H9 (cell line): ENCODE measurements at regions not wholly inside any gene's neighbourhood (a gene's known extent, or its start where the extent isn't known, plus 50 kb on each side); places are given as distances from the start of the nearest gene placed in this dataset.

Experiments
- DNase-seq: peaks from one replicate; pipeline ENCODE4 v3.0.0-alpha.2; 2017
- H2AFZ ChIP-seq: one replicate; pipeline ENCODE4 v1.6.1; 2013; ENCODE audit warnings: mild to moderate bottlenecking, low read length, control low read depth, moderate library complexity
- H2AK5ac ChIP-seq: 2 replicates; pipeline ENCODE4 v1.6.1; 2013; ENCODE audit warnings: low read length, control low read depth, mixed read lengths; ENCODE audit not compliant: insufficient read length
- H2BK120ac ChIP-seq: one replicate; pipeline ENCODE4 v1.6.1; 2013; ENCODE audit warnings: low read depth, mild to moderate bottlenecking, low read length, control low read depth, inconsistent platforms; ENCODE audit not compliant: poor library complexity, severe bottlenecking
- H2BK12ac ChIP-seq: 2 replicates; pipeline ENCODE4 v1.6.1; 2013; ENCODE audit warnings: low read length, control low read depth, mixed read lengths, low read depth; ENCODE audit not compliant: insufficient read length
- H2BK15ac ChIP-seq: 2 replicates; pipeline ENCODE4 v1.6.1; 2013; ENCODE audit warnings: low read depth, low read length, control low read depth
- H2BK20ac ChIP-seq: one replicate; pipeline ENCODE4 v1.6.1; 2013; ENCODE audit warnings: low read depth, mild to moderate bottlenecking, low read length, control low read depth, inconsistent platforms; ENCODE audit not compliant: poor library complexity, severe bottlenecking
- H2BK5ac ChIP-seq: 2 replicates; pipeline ENCODE4 v1.6.1; 2013; ENCODE audit warnings: low read length, control low read depth, mixed read lengths; ENCODE audit not compliant: insufficient read length
- H3K14ac ChIP-seq: 2 replicates; pipeline ENCODE4 v1.6.1; 2013; ENCODE audit warnings: low read length, control low read depth; ENCODE audit not compliant: insufficient read depth
- H3K18ac ChIP-seq: 2 replicates; pipeline ENCODE4 v1.6.1; 2013; ENCODE audit warnings: low read depth, mild to moderate bottlenecking, mixed read lengths, low read length, control low read depth; ENCODE audit not compliant: insufficient read length
- H3K23ac ChIP-seq: 2 replicates; pipeline ENCODE4 v1.6.1; 2013; ENCODE audit warnings: low read length, control low read depth, mixed read lengths, low read depth; ENCODE audit not compliant: insufficient read length
- H3K23me2 ChIP-seq: 2 replicates; pipeline ENCODE4 v1.6.1; 2013; ENCODE audit warnings: low read depth, mild to moderate bottlenecking, mixed read lengths, low read length, control low read depth; ENCODE audit not compliant: insufficient read length, poor library complexity, severe bottlenecking
- H3K27ac ChIP-seq: 2 replicates; pipeline ENCODE4 v1.5.1; 2013; ENCODE audit warnings: low read length, control low read depth, mixed read lengths, low read depth; ENCODE audit not compliant: insufficient read length
- H3K27me3 ChIP-seq: 2 replicates; pipeline ENCODE4 v1.6.1; 2013; ENCODE audit warnings: low read length, control low read depth, inconsistent platforms; ENCODE audit not compliant: insufficient read depth
- H3K4ac ChIP-seq: 2 replicates; pipeline ENCODE4 v1.6.1; 2013; ENCODE audit warnings: low read depth, mild to moderate bottlenecking, control low read depth, inconsistent platforms, low read length, moderate library complexity
- H3K4me1 ChIP-seq: 2 replicates; pipeline ENCODE4 v1.6.1; 2013; ENCODE audit warnings: low read length, control low read depth, inconsistent platforms; ENCODE audit not compliant: insufficient read depth
- H3K4me2 ChIP-seq: 2 replicates; pipeline ENCODE4 v1.6.1; 2013; ENCODE audit warnings: low read length, control low read depth, mixed read lengths; ENCODE audit not compliant: insufficient read length, insufficient read depth
- H3K56ac ChIP-seq: 2 replicates; pipeline ENCODE4 v1.6.1; 2013; ENCODE audit warnings: low read depth, mild to moderate bottlenecking, mixed read lengths, low read length, control low read depth; ENCODE audit not compliant: insufficient read length
- H3K79me1 ChIP-seq: 2 replicates; pipeline ENCODE4 v1.6.1; 2013; ENCODE audit warnings: low read depth, mild to moderate bottlenecking, moderate library complexity, low read length, control low read depth, inconsistent platforms; ENCODE audit not compliant: insufficient read depth, poor library complexity, severe bottlenecking
- H3K79me2 ChIP-seq: 2 replicates; pipeline ENCODE4 v1.6.1; 2013; ENCODE audit warnings: low read length, control low read depth, inconsistent platforms; ENCODE audit not compliant: insufficient read depth
- H3K9ac ChIP-seq: 2 replicates; pipeline ENCODE4 v1.6.1; 2013; ENCODE audit warnings: low read length, control low read depth, mixed read lengths; ENCODE audit not compliant: insufficient read length; ENCODE audit errors: extremely low read depth
- H3K9me3 ChIP-seq: one replicate; pipeline ENCODE4 v1.6.1; 2013; ENCODE audit warnings: low read depth, low read length, inconsistent platforms; ENCODE audit not compliant: control insufficient read depth
- H3T11ph ChIP-seq: one replicate; pipeline ENCODE4 v1.6.1; 2013; ENCODE audit warnings: mild to moderate bottlenecking, low read length, control low read depth, inconsistent platforms
- H4K20me1 ChIP-seq: one replicate; pipeline ENCODE4 v1.6.1; 2013; ENCODE audit not compliant: control insufficient read depth, insufficient read length, insufficient read depth
- H4K5ac ChIP-seq: 2 replicates; pipeline ENCODE4 v1.6.1; 2013; ENCODE audit warnings: low read depth, mild to moderate bottlenecking, mixed read lengths, low read length, control low read depth; ENCODE audit not compliant: insufficient read length
- H4K8ac ChIP-seq: replicated peaks from 2 replicates; pipeline ENCODE4 v1.6.1; 2013; ENCODE audit warnings: low read length, control low read depth, mixed read lengths, low read depth; ENCODE audit not compliant: insufficient read length
- H4K91ac ChIP-seq: 2 replicates; pipeline ENCODE4 v1.6.1; 2013; ENCODE audit warnings: low read depth, mild to moderate bottlenecking, moderate library complexity, mixed read lengths, low read length, control low read depth; ENCODE audit not compliant: insufficient read length
- H3K27ac Mint-ChIP-seq, 3 experiments: 2 replicates in 2 of 3; 3 replicates in 1 of 3; pipeline ENCODE4 v1.8.0; 2020 to 2021; ENCODE audit warnings: mixed read lengths in 3 of 3, mild to moderate bottlenecking in 1 of 3, moderate library complexity in 1 of 3
- H3K27me3 Mint-ChIP-seq: 2 replicates; pipeline ENCODE4 v1.8.0; 2021; ENCODE audit warnings: low read depth, mild to moderate bottlenecking, moderate library complexity, mixed read lengths
- H3K36me3 Mint-ChIP-seq, 3 experiments: 2 replicates in 2 of 3; 3 replicates in 1 of 3; pipeline ENCODE4 v1.8.0; 2020 to 2021; ENCODE audit warnings: low read depth in 3 of 3, mixed read lengths in 3 of 3; ENCODE audit not compliant: insufficient read depth in 1 of 3
- H3K4me1 Mint-ChIP-seq, 2 experiments: 2 replicates each; pipeline ENCODE4 v1.8.0; 2020; ENCODE audit warnings: mixed read lengths in 2 of 2
- H3K4me3 Mint-ChIP-seq, 2 experiments: 2 replicates in 1 of 2; 3 replicates in 1 of 2; pipeline ENCODE4 v1.8.0; 2020 to 2021; ENCODE audit warnings: mild to moderate bottlenecking in 2 of 2, mixed read lengths in 2 of 2, moderate library complexity in 1 of 2
- H3K9me3 Mint-ChIP-seq, 2 experiments: 2 replicates in 1 of 2; 3 replicates in 1 of 2; pipeline ENCODE4 v1.8.0; 2020; ENCODE audit warnings: mild to moderate bottlenecking in 2 of 2, mixed read lengths in 2 of 2, moderate library complexity in 1 of 2
- WGBS: extraction: QIAGEN DNeasy Blood & Tissue Kit; methylation state at CpG from one replicate; pipeline ENCODE4 v1.1.7; 2013; ENCODE audit warnings: missing lambda C conversion rate, low lambda C conversion rate, mixed read lengths; ENCODE audit not compliant: insufficient read length; ENCODE audit errors: extremely low coverage; 5-methylcytosine and 5-hydroxymethylcytosine counted together
- TF ChIP-seq, protein P1 (sequence below): fragments of 200-600 bp; sonication (generic); conservative IDR thresholded peaks from 3 replicates; pipeline ENCODE4 v1.8.0; 2021; ENCODE audit warnings: antibody characterized with exemption, mild to moderate bottlenecking

DNA sequence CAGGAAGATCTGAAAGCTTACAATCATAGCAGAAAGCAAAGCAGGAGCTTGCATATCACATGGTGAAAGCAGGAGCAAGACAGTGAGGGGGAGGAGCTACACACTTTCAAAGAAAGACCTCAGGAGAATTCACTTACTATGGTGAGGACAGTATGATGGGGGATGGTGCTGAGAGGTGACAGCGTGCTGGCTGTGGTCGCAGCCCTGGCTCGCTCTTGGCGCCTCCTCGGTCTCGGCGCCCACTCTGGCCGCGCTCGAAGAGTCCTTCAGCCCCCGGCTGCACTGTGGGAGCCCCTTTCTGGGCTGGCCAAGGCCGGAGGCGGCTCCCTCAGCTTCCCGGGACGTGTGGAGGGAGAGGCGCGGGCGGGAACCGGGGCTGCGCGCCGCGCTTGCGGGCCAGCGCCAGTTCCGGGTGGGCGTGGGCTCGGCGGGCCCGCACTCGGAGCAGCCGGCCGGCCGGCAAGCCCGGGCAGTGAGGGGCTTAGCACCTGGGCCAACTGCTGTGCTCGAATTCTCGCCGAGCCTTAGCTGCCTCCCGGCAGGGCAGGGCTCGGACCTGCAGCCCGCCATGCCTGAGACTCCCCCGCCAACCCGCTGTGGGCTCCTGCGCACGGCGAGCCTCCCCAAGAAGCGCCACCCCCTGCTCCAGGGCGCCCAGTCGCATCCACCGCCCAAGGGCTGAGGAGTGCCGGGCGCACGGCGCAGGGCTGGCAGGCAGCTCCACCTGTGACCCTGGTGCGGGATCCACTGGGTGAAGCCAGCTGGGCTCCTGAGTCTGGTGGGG is 131.9 kb upstream of the SPATS2L start:
- Histone ChIP-seq H2BK12ac (no peak overlapping the region), H4K91ac (no peak overlapping the region), H3K79me2 (no peaks in the 10 kb centered on the region; the same call in 1 of the 2 replicates), H4K5ac (no peak overlapping the region), H2BK5ac (no peak overlapping the region), H2BK20ac (no peak overlapping the region), H2BK120ac (no peak overlapping the region), H3K14ac (no peak overlapping the region), H3K9me3 (no peaks in the 10 kb centered on the region), H3T11ph (no peak overlapping the region), H2BK15ac (no peak overlapping the region), H3K9ac (no peak overlapping the region), H3K79me1 (no peaks in the 10 kb centered on the region), H3K4me2 (no peak overlapping the region), H3K23ac (no peak overlapping the region), H3K27me3 (no peaks in the 10 kb centered on the region), H3K4ac (no peak overlapping the region), H2AFZ (no peak overlapping the region), H4K8ac (no peak overlapping the region), H3K23me2 (no peaks in the 10 kb centered on the region), H3K4me1 (no peaks in the 10 kb centered on the region), H3K56ac (no peak overlapping the region), H3K18ac (no peak overlapping the region), H4K20me1 (no peaks in the 10 kb centered on the region), H2AK5ac (no peak overlapping the region), H3K27ac (no peak overlapping the region)
- Mint-ChIP-seq H3K4me1 (peaks cover 9 to 14% of the 10 kb centered on the region in 2 experiments; a peak in 3 of 4 replicates), H3K36me3 (peaks cover 3 to 7% (median 5%) of the 10 kb centered on the region in 3 experiments; a peak in 5 of 7 replicates), H3K27me3 (no peaks in the 10 kb centered on the region), H3K9me3 (peaks cover 6 to 11% of the 10 kb centered on the region in 2 experiments), H3K27ac (no peak overlapping the region), H3K4me3 (no peak overlapping the region)
- no peak for DNase-seq
- TF ChIP-seq, protein P1, sequence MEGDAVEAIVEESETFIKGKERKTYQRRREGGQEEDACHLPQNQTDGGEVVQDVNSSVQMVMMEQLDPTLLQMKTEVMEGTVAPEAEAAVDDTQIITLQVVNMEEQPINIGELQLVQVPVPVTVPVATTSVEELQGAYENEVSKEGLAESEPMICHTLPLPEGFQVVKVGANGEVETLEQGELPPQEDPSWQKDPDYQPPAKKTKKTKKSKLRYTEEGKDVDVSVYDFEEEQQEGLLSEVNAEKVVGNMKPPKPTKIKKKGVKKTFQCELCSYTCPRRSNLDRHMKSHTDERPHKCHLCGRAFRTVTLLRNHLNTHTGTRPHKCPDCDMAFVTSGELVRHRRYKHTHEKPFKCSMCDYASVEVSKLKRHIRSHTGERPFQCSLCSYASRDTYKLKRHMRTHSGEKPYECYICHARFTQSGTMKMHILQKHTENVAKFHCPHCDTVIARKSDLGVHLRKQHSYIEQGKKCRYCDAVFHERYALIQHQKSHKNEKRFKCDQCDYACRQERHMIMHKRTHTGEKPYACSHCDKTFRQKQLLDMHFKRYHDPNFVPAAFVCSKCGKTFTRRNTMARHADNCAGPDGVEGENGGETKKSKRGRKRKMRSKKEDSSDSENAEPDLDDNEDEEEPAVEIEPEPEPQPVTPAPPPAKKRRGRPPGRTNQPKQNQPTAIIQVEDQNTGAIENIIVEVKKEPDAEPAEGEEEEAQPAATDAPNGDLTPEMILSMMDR, result no peak
- WGBS, result no CpG with 5 or more reads among the region's 55 CpGs
